GM12891 (cell line): ENCODE measurements at regions not wholly inside any gene's neighbourhood (a gene's known extent, or its start where the extent isn't known, plus 50 kb on each side); places are given as distances from the start of the nearest gene placed in this dataset.

ENCODE experiments used
- PAX5 ChIP-seq: IDR thresholded peaks from 2 replicates; pipeline ENCODE4 v1.6.1; 2011; ENCODE audit warnings: low read length, moderate library complexity, mild to moderate bottlenecking; ENCODE audit not compliant: insufficient read depth, severe bottlenecking
- POLR2A ChIP-seq: IDR thresholded peaks from 2 replicates; pipeline ENCODE4 v1.6.1; 2011; ENCODE audit warnings: low read depth, low read length, control low read depth
- POLR2AphosphoS5 ChIP-seq: IDR thresholded peaks from 2 replicates; pipeline ENCODE4 v1.6.1; 2011; ENCODE audit warnings: low read depth, low read length, control low read depth
- POU2F2 ChIP-seq: IDR thresholded peaks from 2 replicates; pipeline ENCODE4 v1.6.1; 2011; ENCODE audit warnings: low read depth, mild to moderate bottlenecking, control low read depth, low read length, moderate library complexity
- SPI1 ChIP-seq: IDR thresholded peaks from 2 replicates; pipeline ENCODE4 v1.6.1; 2011; ENCODE audit warnings: low read depth, low read length, control low read depth
- TAF1 ChIP-seq: IDR thresholded peaks from 2 replicates; pipeline ENCODE4 v1.6.1; 2011; ENCODE audit warnings: low read depth, low read length, control low read depth

GRCh38 chr7:80008039-80008438 lies 126.6 kb upstream of the GNAI1 start:
- no peak for TF ChIP-seq POLR2A
- TF ChIP-seq POLR2AphosphoS5: no peak
- TF ChIP-seq SPI1: no peak
- no peak for TF ChIP-seq TAF1
- TF ChIP-seq PAX5: no peak
- no peak for TF ChIP-seq POU2F2
